ENCODE measurements at regions not wholly inside any gene's neighbourhood (a gene's known extent, or its start where the extent isn't known, plus 50 kb on each side); places are given as distances from the start of the nearest gene placed in this dataset.

- WGBS (ENCODE audit: insufficient coverage, low lambda C conversion rate), result no CpG with 5 or more reads among the region's 5 CpGs
- Histone ChIP-seq H3K4me3 (ENCODE audit: low read length) (no peak overlapping the region), H3K36me3 (ENCODE audit: control insufficient read depth, insufficient read depth, low read length) (no peaks in the 10 kb centered on the region), H3K9me3 (ENCODE audit: control insufficient read depth, low read depth, low read length) (no peaks in the 10 kb centered on the region), H3K27ac (ENCODE audit: low read length) (no peak overlapping the region), H3K4me1 (ENCODE audit: control insufficient read depth, insufficient read depth, low read length) (no peaks in the 10 kb centered on the region), H3K27me3 (ENCODE audit: control insufficient read depth, insufficient read depth, low read length) (peaks cover 6% of the 10 kb centered on the region)
- DNase-seq, result no peak
These were observed 54.8 kb downstream of the NOG start for GRCh38 chr17:56648321-56648720.

- H3K9me3 ChIP-seq (ENCODE audit: control insufficient read depth, low read depth, low read length), result no peaks in the 10 kb centered on the region
- no peaks in the 10 kb centered on the region for H3K36me3 ChIP-seq (ENCODE audit: control insufficient read depth, insufficient read depth, low read length)
- no peak overlapping the region for H3K4me3 ChIP-seq (ENCODE audit: low read length)
- peaks cover 6% of the 10 kb centered on the region for H3K27me3 ChIP-seq (ENCODE audit: control insufficient read depth, insufficient read depth, low read length)
- DNase-seq, result no peak
- H3K27ac ChIP-seq (ENCODE audit: low read length), result no peak overlapping the region
- H3K4me1 ChIP-seq (ENCODE audit: control insufficient read depth, insufficient read depth, low read length), result no peaks in the 10 kb centered on the region
- no CpG with 5 or more reads among the region's 2 CpGs for WGBS (ENCODE audit: insufficient coverage, low lambda C conversion rate)
These were observed 55.3 kb downstream of the NOG start for GRCh38 chr17:56648806-56649205.

DNA sequence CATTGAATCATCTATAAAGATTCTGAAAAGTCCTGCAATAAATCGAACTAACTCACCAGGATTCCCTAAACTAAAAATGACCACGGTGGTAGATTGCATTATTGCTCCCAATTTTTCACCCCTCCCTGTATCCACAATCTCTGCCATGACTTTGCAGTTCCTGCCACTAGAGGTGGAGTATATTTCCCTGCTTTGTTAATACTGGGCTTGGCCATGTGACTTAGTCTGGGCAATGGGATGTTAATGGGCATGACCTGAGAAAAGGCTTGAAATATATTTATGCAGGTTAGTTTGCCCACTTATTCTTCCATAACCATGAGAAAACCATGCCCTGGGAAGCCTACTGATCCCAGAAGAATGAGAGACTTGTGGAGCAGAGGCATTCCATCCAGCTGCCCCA lies 59.1 kb downstream of the NOG start:
- no peaks in the 10 kb centered on the region for H3K36me3 ChIP-seq (ENCODE audit: control insufficient read depth, insufficient read depth, low read length)
- H3K27me3 ChIP-seq (ENCODE audit: control insufficient read depth, insufficient read depth, low read length), result peaks cover 12% of the 10 kb centered on the region
- DNase-seq, result no peak
- no CpG with 5 or more reads among the region's 2 CpGs for WGBS (ENCODE audit: insufficient coverage, low lambda C conversion rate)
- no peaks in the 10 kb centered on the region for H3K4me1 ChIP-seq (ENCODE audit: control insufficient read depth, insufficient read depth, low read length)
- no peak overlapping the region for H3K4me3 ChIP-seq (ENCODE audit: low read length)
- H3K9me3 ChIP-seq (ENCODE audit: control insufficient read depth, low read depth, low read length), result no peaks in the 10 kb centered on the region
- H3K27ac ChIP-seq (ENCODE audit: low read length), result no peak overlapping the region

GRCh38 chr17:56653877-56654276 lies 60.4 kb downstream of the NOG start:
- H3K27me3 ChIP-seq (ENCODE audit: control insufficient read depth, insufficient read depth, low read length), result peaks cover 9% of the 10 kb centered on the region
- H3K27ac ChIP-seq (ENCODE audit: low read length), result no peak overlapping the region
- no peaks in the 10 kb centered on the region for H3K36me3 ChIP-seq (ENCODE audit: control insufficient read depth, insufficient read depth, low read length)
- peak in 1 of 2 donors; percentile 13 for DNase-seq
- WGBS (ENCODE audit: insufficient coverage, low lambda C conversion rate), result no CpG with 5 or more reads among the region's 3 CpGs
- no peaks in the 10 kb centered on the region for H3K4me1 ChIP-seq (ENCODE audit: control insufficient read depth, insufficient read depth, low read length)
- H3K9me3 ChIP-seq (ENCODE audit: control insufficient read depth, low read depth, low read length), result no peaks in the 10 kb centered on the region
- H3K4me3 ChIP-seq (ENCODE audit: low read length), result no peak overlapping the region

GRCh38 chr17:56656701-56657327 lies 63.3 kb downstream of the NOG start:
- peaks cover 9% of the 10 kb centered on the region for H3K27me3 ChIP-seq (ENCODE audit: control insufficient read depth, insufficient read depth, low read length)
- no peak overlapping the region for H3K27ac ChIP-seq (ENCODE audit: low read length)
- H3K4me3 ChIP-seq (ENCODE audit: low read length), result no peak overlapping the region
- H3K36me3 ChIP-seq (ENCODE audit: control insufficient read depth, insufficient read depth, low read length), result no peaks in the 10 kb centered on the region
- DNase-seq, result no peak
- 71% methylated on average over 1 of the region's 5 CpGs for WGBS (ENCODE audit: insufficient coverage, low lambda C conversion rate)
- no peaks in the 10 kb centered on the region for H3K4me1 ChIP-seq (ENCODE audit: control insufficient read depth, insufficient read depth, low read length)
- H3K9me3 ChIP-seq (ENCODE audit: control insufficient read depth, low read depth, low read length), result no peaks in the 10 kb centered on the region

GRCh38 chr17:56658648-56659047 lies 65.1 kb downstream of the NOG start:
- H3K36me3 ChIP-seq (ENCODE audit: control insufficient read depth, insufficient read depth, low read length), result no peaks in the 10 kb centered on the region
- no peaks in the 10 kb centered on the region for H3K4me1 ChIP-seq (ENCODE audit: control insufficient read depth, insufficient read depth, low read length)
- peaks cover 9% of the 10 kb centered on the region for H3K27me3 ChIP-seq (ENCODE audit: control insufficient read depth, insufficient read depth, low read length)
- H3K4me3 ChIP-seq (ENCODE audit: low read length), result no peak overlapping the region
- no peak for DNase-seq
- no peaks in the 10 kb centered on the region for H3K9me3 ChIP-seq (ENCODE audit: control insufficient read depth, low read depth, low read length)
- no peak overlapping the region for H3K27ac ChIP-seq (ENCODE audit: low read length)
- no CpG with 5 or more reads among the region's 5 CpGs for WGBS (ENCODE audit: insufficient coverage, low lambda C conversion rate)

- peaks cover 9% of the 10 kb centered on the region for H3K27me3 ChIP-seq (ENCODE audit: control insufficient read depth, insufficient read depth, low read length)
- no peaks in the 10 kb centered on the region for H3K36me3 ChIP-seq (ENCODE audit: control insufficient read depth, insufficient read depth, low read length)
- H3K4me3 ChIP-seq (ENCODE audit: low read length), result no peak overlapping the region
- H3K27ac ChIP-seq (ENCODE audit: low read length), result no peak overlapping the region
- no peak for DNase-seq
- H3K4me1 ChIP-seq (ENCODE audit: control insufficient read depth, insufficient read depth, low read length), result no peaks in the 10 kb centered on the region
- no peaks in the 10 kb centered on the region for H3K9me3 ChIP-seq (ENCODE audit: control insufficient read depth, low read depth, low read length)
These were observed 66.1 kb downstream of the NOG start for GRCh38 chr17:56659622-56660021.

- Histone ChIP-seq H3K27me3 (ENCODE audit: control insufficient read depth, insufficient read depth, low read length) (peaks cover 12% of the 10 kb centered on the region), H3K36me3 (ENCODE audit: control insufficient read depth, insufficient read depth, low read length) (no peaks in the 10 kb centered on the region), H3K27ac (ENCODE audit: low read length) (no peak overlapping the region), H3K4me1 (ENCODE audit: control insufficient read depth, insufficient read depth, low read length) (no peaks in the 10 kb centered on the region), H3K4me3 (ENCODE audit: low read length) (no peak overlapping the region), H3K9me3 (ENCODE audit: control insufficient read depth, low read depth, low read length) (no peaks in the 10 kb centered on the region)
- DNase-seq, result no peak
- no CpG with 5 or more reads among the region's 5 CpGs for WGBS (ENCODE audit: insufficient coverage, low lambda C conversion rate)
These were observed 68.4 kb downstream of the NOG start for GRCh38 chr17:56661906-56662305.

DNA sequence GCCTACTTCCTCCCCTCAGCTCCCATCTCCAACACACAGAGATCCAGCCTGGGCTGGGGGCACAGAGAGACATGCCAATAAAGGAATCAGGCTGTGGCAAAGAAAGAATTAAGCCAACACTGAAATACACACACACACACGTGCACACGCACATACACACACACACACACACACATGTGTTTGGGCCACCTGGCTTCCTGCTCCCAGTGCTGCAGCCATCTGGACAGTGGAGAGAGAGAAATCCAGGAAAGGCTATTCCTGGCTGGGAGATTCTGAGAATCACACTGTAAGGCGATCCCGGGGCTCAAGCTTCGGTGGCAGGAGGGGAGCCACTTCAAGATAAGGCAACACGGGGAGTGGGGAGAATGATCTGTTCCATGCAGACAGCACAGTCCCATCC lies 72.4 kb downstream of the NOG start:
- no peak overlapping the region for H3K4me3 ChIP-seq (ENCODE audit: low read length)
- H3K27me3 ChIP-seq (ENCODE audit: control insufficient read depth, insufficient read depth, low read length), result peaks cover 14% of the 10 kb centered on the region
- no peak for DNase-seq
- no peaks in the 10 kb centered on the region for H3K4me1 ChIP-seq (ENCODE audit: control insufficient read depth, insufficient read depth, low read length)
- no peaks in the 10 kb centered on the region for H3K36me3 ChIP-seq (ENCODE audit: control insufficient read depth, insufficient read depth, low read length)
- no peak overlapping the region for H3K27ac ChIP-seq (ENCODE audit: low read length)
- H3K9me3 ChIP-seq (ENCODE audit: control insufficient read depth, low read depth, low read length), result no peaks in the 10 kb centered on the region
- no CpG with 5 or more reads among the region's 6 CpGs for WGBS (ENCODE audit: insufficient coverage, low lambda C conversion rate)

- H3K36me3 ChIP-seq (ENCODE audit: control insufficient read depth, insufficient read depth, low read length), result no peaks in the 10 kb centered on the region
- no peak overlapping the region for H3K4me3 ChIP-seq (ENCODE audit: low read length)
- DNase-seq, result no peak
- H3K9me3 ChIP-seq (ENCODE audit: control insufficient read depth, low read depth, low read length), result no peaks in the 10 kb centered on the region
- peaks cover 14% of the 10 kb centered on the region for H3K27me3 ChIP-seq (ENCODE audit: control insufficient read depth, insufficient read depth, low read length)
- H3K27ac ChIP-seq (ENCODE audit: low read length), result no peak overlapping the region
- no CpG with 5 or more reads among the region's 5 CpGs for WGBS (ENCODE audit: insufficient coverage, low lambda C conversion rate)
- no peaks in the 10 kb centered on the region for H3K4me1 ChIP-seq (ENCODE audit: control insufficient read depth, insufficient read depth, low read length)
These were observed 74.5 kb downstream of the NOG start for GRCh38 chr17:56667925-56668458.

DNA sequence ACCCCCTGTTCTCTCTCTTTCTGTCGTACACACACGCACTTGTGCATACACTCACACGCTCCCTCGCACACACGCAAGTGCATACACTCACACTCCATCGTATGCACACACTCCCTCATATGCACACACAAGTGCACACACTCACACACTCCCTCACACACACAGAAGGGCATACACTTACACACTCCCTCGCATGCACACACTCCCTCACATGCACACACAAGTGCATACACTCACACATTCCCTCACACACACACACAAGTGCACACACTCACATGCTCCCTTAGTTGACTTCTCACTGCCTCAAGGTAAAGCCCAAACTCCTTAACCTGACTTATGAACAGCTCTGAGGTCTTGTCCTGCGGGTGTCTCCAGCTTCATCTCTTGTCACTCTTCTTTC lies 78.7 kb downstream of the NOG start:
- Histone ChIP-seq H3K4me1 (ENCODE audit: control insufficient read depth, insufficient read depth, low read length) (no peaks in the 10 kb centered on the region), H3K36me3 (ENCODE audit: control insufficient read depth, insufficient read depth, low read length) (no peaks in the 10 kb centered on the region), H3K9me3 (ENCODE audit: control insufficient read depth, low read depth, low read length) (no peaks in the 10 kb centered on the region), H3K27ac (ENCODE audit: low read length) (no peak overlapping the region), H3K4me3 (ENCODE audit: low read length) (no peak overlapping the region), H3K27me3 (ENCODE audit: control insufficient read depth, insufficient read depth, low read length) (peaks cover 21% of the 10 kb centered on the region)
- no peak for DNase-seq
- 100% methylated on average over 1 of the region's 8 CpGs for WGBS (ENCODE audit: insufficient coverage, low lambda C conversion rate)
